SK-N-SH (cell line): ENCODE measurements at regions not wholly inside any gene's neighbourhood (a gene's known extent, or its start where the extent isn't known, plus 50 kb on each side); places are given as distances from the start of the nearest gene placed in this dataset.
"Not testable (repeated sequence)": the region's sequence is repeated elsewhere in the genome, so short reads cannot be mapped to it uniquely, and the experiment has no call there.

Experiments used
- CTCF ChIA-PET: fragments of 300-600, 350-600 bp; formaldehyde crosslinking; extraction: SDS; loops from one replicate; lab custom pipeline; 2021; lab: Yijun Ruan, JAX
- POLR2A ChIA-PET: fragments of 350-600 bp; sonication (Branson Sonifier 250); formaldehyde crosslinking; extraction: SDS; loops from one replicate; lab custom pipeline; 2020; ENCODE audit warnings: antibody characterized with exemption, inconsistent platforms; lab: Yijun Ruan, JAX
- DNase-seq: peaks from one replicate; pipeline ENCODE4 v3.0.0; 2012
- H2AFZ ChIP-seq: fragments of 200-600 bp; sonication (generic); 2 replicates; pipeline ENCODE4 v1.8.1; 2016; ENCODE audit warnings: antibody characterized with exemption, mild to moderate bottlenecking, low read depth
- H3F3A ChIP-seq: fragments of 200-600 bp; sonication (generic); replicated peaks from 2 replicates; pipeline ENCODE3; 2016; ENCODE audit warnings: antibody characterized with exemption, mild to moderate bottlenecking; ENCODE audit not compliant: insufficient read depth
- H3K27ac ChIP-seq, 2 experiments: fragments of 200-500 bp in 1 of 2; fragments of 200-600 bp in 1 of 2; sonication (Bioruptor generic) in 1 of 2; sonication (generic), shearing (Covaris generic) in 1 of 2; 2 replicates each; pipeline versions ENCODE4 v1.5.1 to v1.6.1; 2014 to 2016; ENCODE audit warnings: low read depth in 2 of 2, inconsistent platforms in 1 of 2, low read length in 1 of 2, mild to moderate bottlenecking in 1 of 2, mixed read lengths in 1 of 2
- H3K27me3 ChIP-seq: fragments of 200-600 bp; sonication (generic), shearing (Covaris generic); 2 replicates; pipeline ENCODE4 v1.6.1; 2016; ENCODE audit warnings: mixed run types; ENCODE audit not compliant: insufficient read depth
- H3K36me3 ChIP-seq, 2 experiments: fragments of 200-500 bp in 1 of 2; fragments of 200-600 bp in 1 of 2; sonication (Bioruptor generic) in 1 of 2; sonication (generic) in 1 of 2; replicated peaks in 1 of 2; 2 replicates each; pipeline versions ENCODE3 to v1.5.1; 2014 to 2016; ENCODE audit warnings: low read length in 1 of 2, mild to moderate bottlenecking in 1 of 2; ENCODE audit not compliant: insufficient read depth in 2 of 2, control insufficient read depth in 1 of 2
- H3K4me1 ChIP-seq, 2 experiments: fragments of 200-500 bp in 1 of 2; fragments of 200-600 bp in 1 of 2; sonication (Bioruptor generic) in 1 of 2; sonication (generic), shearing (Covaris generic) in 1 of 2; 2 replicates each; pipeline versions ENCODE4 v1.5.1 to v1.6.1; 2014 to 2016; ENCODE audit warnings: low read depth in 1 of 2, low read length in 1 of 2, mixed run types in 1 of 2; ENCODE audit not compliant: insufficient read depth in 2 of 2, control insufficient read depth in 1 of 2
- H3K4me2 ChIP-seq: fragments of 200-600 bp; sonication (generic), shearing (Covaris generic); 2 replicates; pipeline ENCODE4 v1.6.1; 2017; ENCODE audit warnings: mixed run types
- H3K4me3 ChIP-seq, 2 experiments: fragments of 200-500 bp in 1 of 2; fragments of 200-600 bp in 1 of 2; sonication (Bioruptor generic) in 1 of 2; sonication (generic), shearing (Covaris generic) in 1 of 2; 2 replicates each; pipeline versions ENCODE4 v1.5.1 to v1.8.1; 2014 to 2016; ENCODE audit warnings: low read depth in 2 of 2, inconsistent platforms in 1 of 2, low read length in 1 of 2, mild to moderate bottlenecking in 1 of 2, mixed read lengths in 1 of 2, moderate library complexity in 1 of 2
- H3K79me2 ChIP-seq: fragments of 200-600 bp; sonication (generic); 2 replicates; pipeline ENCODE4 v1.8.1; 2017; ENCODE audit warnings: mild to moderate bottlenecking; ENCODE audit not compliant: insufficient read depth
- H3K9ac ChIP-seq: fragments of 200-600 bp; sonication (generic); 2 replicates; pipeline ENCODE4 v1.6.1; 2017; ENCODE audit warnings: mixed run types
- H3K9me2 ChIP-seq: fragments of 200-600 bp; sonication (generic); 2 replicates; pipeline ENCODE4 v1.6.1; 2017; ENCODE audit warnings: mixed run types
- H3K9me3 ChIP-seq: fragments of 200-600 bp; sonication (generic); 2 replicates; pipeline ENCODE4 v1.6.1; 2017; ENCODE audit warnings: mixed run types, mild to moderate bottlenecking, moderate library complexity
- H4K20me1 ChIP-seq: fragments of 200-600 bp; sonication (generic); 2 replicates; pipeline ENCODE4 v1.6.1; 2017; ENCODE audit warnings: mild to moderate bottlenecking, mixed run types; ENCODE audit not compliant: insufficient read depth
- FOXJ3 ChIP-seq: sonication (generic); formaldehyde crosslinking; IDR thresholded peaks from 2 replicates; pipeline ENCODE4 v1.5.1; 2020; ENCODE audit warnings: mild to moderate bottlenecking, missing genetic modification reagents
- FOXM1 ChIP-seq: IDR thresholded peaks from 2 replicates; pipeline ENCODE4 v1.4.0; 2012; ENCODE audit warnings: low read depth, mild to moderate bottlenecking
- JUND ChIP-seq: IDR thresholded peaks from 2 replicates; pipeline ENCODE4 v1.4.0; 2012
- RAD21 ChIP-seq: IDR thresholded peaks from 2 replicates; pipeline ENCODE4 v1.6.1; 2012; ENCODE audit warnings: mild to moderate bottlenecking, low read length
- RFX5 ChIP-seq: IDR thresholded peaks from 2 replicates; pipeline ENCODE4 v1.6.1; 2012; ENCODE audit warnings: mild to moderate bottlenecking, improper control_type of control experiment, low read length
- TEAD4 ChIP-seq: IDR thresholded peaks from 2 replicates; pipeline ENCODE4 v1.4.0; 2012; ENCODE audit warnings: mild to moderate bottlenecking, borderline replicate concordance; ENCODE audit not compliant: insufficient read depth
- WGBS: methylation state at CpG from one replicate; pipeline ENCODE4 v1.1.6; 2017; ENCODE audit warnings: low lambda C conversion rate; 5-methylcytosine and 5-hydroxymethylcytosine counted together
- TF ChIP-seq, protein P1 (sequence below): IDR thresholded peaks from 2 replicates; pipeline ENCODE4; 2012
- TF ChIP-seq, protein P2 (sequence below): IDR thresholded peaks from 2 replicates; pipeline ENCODE4 v1.6.1; 2012; ENCODE audit warnings: mild to moderate bottlenecking, low read depth, low read length, moderate library complexity
- TF ChIP-seq, protein P3 (sequence below): IDR thresholded peaks from 2 replicates; pipeline ENCODE4 v1.4.0; 2012; ENCODE audit warnings: low read depth, borderline replicate concordance
- TF ChIP-seq, protein P4 (sequence below): fragments of 150-350 bp; IDR thresholded peaks from 2 replicates; pipeline ENCODE4 v1.6.1; 2017; ENCODE audit warnings: antibody characterized with exemption, low read length, low read depth, borderline replicate concordance

DNA sequence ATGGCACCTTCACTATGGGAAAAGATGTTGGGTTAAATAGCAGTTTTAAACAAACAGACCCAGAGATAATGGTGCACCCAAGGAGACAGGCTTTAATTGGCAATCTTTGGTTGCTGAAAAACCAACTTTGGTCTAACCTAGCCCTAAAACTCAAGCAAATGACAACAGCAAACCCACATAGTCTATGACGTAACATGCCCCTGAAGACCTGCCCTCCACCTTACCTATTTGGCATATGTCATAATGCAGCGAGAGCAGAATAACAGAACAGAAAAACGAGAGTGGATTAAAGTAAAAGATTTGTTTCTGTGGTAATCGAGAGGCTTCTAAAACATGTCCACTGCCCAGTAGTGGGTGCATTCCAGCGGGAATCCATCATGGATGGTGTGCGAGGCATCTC, 200.7 kb downstream of the DCDC2C start (continued):
- no peak for TF ChIP-seq RFX5

DNA sequence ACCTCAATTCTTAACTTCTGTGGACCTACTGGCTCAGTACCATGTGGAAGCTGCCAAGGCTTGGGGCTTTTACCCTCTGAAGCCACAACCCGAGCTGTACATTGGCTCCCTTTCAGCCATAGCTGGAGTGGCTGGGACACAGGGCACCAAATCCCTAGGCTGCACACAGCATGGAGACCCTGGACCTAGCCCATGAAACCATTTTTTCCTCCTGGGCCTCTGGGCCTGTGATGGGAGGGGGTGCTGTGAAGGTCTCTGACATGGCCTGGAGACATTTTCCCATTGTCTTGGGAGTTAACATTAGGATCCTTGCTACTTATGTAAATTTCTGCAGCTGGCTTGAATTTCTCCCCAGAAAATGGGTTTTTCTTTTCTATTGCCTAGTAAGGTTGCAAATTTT, 205.1 kb downstream of the DCDC2C start:
- H3F3A ChIP-seq, H3K4me2 ChIP-seq, H3K4me1 ChIP-seq, H2AFZ ChIP-seq, CTCF ChIA-PET, H3K27me3 ChIP-seq, H3K4me3 ChIP-seq, DNase-seq, H3K9me2 ChIP-seq, H3K79me2 ChIP-seq, POLR2A ChIA-PET, H3K9ac ChIP-seq, H4K20me1 ChIP-seq, H3K36me3 ChIP-seq, H3K9me3 ChIP-seq, H3K27ac ChIP-seq: not testable (repeated sequence)
- WGBS, result 0% methylated on average over 1 of the region's 1 CpG

DNA sequence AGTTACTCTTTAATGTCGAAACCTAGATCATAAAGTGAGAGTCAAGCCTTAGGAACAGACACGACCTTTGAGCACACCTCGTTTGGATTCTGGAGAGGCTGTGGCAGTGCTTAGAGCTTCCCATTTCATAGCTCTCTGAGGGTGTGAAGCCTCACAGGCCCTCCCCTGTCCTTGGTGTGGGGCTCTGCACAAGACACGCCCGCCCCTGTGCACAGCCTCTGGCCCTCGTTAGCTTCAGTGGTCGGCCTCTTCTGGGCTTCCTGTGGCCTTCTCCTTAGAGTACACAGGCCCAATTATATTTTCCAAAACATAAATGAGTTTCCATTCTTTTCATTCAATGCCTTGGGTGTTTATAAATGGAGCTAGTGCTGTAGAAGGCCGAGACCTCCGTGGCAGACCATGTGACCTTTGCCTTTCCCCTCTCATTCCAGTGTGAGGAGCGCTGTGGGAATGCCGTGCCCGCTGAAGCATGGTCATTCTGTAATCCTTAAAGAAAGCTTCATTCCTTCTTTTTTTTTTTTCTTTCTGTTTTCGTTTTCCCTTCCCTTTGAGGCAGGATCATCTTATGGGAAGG, 208.6 kb downstream of the DCDC2C start:
- no peak overlapping the region for H3K27ac ChIP-seq
- CTCF ChIA-PET, result interaction anchor here (1.2 to 1.6 kb wide), 3 partner anchors 86 to 183 kb away, joined by 3 to 5 read pairs (median 3); no protein-coding TSS in a partner anchor
- WGBS, result 25% methylated on average over 13 of the region's 13 CpGs

DNA sequence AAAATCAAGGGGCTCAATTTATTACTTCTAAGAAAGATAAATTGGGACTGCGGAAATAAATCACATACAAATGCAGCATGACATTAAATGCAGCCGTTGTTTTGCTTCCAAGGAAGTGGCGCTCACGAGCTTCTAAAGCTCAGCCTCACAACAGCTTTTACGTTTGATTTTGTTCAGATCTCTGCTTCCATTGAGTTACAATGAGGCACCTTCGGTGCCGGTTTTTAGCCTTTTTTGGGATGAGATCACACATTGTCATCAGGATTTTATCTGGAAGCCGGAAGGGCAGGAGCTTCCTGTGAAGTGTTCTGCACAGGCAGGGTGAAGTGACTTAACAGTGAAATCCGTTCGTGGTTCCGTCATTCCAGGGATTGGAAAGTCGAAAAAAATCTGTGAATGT, 209.8 kb downstream of the DCDC2C start:
- H3K36me3 ChIP-seq, result no peaks in the 10 kb centered on the region
- no peak overlapping the region for H3K9ac ChIP-seq
- CTCF ChIA-PET, result interaction anchor here (0.8 to 1.9 kb wide), 3 partner anchors 12 to 185 kb away, joined by 4 to 5 read pairs (median 5); no protein-coding TSS in a partner anchor
- no peak for TF ChIP-seq FOXM1
- TF ChIP-seq RFX5, result no peak
- no peak for TF ChIP-seq TEAD4
- TF ChIP-seq, protein P1, sequence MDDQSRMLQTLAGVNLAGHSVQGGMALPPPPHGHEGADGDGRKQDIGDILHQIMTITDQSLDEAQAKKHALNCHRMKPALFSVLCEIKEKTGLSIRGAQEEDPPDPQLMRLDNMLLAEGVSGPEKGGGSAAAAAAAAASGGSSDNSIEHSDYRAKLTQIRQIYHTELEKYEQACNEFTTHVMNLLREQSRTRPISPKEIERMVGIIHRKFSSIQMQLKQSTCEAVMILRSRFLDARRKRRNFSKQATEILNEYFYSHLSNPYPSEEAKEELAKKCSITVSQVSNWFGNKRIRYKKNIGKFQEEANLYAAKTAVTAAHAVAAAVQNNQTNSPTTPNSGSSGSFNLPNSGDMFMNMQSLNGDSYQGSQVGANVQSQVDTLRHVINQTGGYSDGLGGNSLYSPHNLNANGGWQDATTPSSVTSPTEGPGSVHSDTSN, result no peak
- TF ChIP-seq, protein P2, sequence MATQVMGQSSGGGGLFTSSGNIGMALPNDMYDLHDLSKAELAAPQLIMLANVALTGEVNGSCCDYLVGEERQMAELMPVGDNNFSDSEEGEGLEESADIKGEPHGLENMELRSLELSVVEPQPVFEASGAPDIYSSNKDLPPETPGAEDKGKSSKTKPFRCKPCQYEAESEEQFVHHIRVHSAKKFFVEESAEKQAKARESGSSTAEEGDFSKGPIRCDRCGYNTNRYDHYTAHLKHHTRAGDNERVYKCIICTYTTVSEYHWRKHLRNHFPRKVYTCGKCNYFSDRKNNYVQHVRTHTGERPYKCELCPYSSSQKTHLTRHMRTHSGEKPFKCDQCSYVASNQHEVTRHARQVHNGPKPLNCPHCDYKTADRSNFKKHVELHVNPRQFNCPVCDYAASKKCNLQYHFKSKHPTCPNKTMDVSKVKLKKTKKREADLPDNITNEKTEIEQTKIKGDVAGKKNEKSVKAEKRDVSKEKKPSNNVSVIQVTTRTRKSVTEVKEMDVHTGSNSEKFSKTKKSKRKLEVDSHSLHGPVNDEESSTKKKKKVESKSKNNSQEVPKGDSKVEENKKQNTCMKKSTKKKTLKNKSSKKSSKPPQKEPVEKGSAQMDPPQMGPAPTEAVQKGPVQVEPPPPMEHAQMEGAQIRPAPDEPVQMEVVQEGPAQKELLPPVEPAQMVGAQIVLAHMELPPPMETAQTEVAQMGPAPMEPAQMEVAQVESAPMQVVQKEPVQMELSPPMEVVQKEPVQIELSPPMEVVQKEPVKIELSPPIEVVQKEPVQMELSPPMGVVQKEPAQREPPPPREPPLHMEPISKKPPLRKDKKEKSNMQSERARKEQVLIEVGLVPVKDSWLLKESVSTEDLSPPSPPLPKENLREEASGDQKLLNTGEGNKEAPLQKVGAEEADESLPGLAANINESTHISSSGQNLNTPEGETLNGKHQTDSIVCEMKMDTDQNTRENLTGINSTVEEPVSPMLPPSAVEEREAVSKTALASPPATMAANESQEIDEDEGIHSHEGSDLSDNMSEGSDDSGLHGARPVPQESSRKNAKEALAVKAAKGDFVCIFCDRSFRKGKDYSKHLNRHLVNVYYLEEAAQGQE, result no peak
- TF ChIP-seq, protein P3, sequence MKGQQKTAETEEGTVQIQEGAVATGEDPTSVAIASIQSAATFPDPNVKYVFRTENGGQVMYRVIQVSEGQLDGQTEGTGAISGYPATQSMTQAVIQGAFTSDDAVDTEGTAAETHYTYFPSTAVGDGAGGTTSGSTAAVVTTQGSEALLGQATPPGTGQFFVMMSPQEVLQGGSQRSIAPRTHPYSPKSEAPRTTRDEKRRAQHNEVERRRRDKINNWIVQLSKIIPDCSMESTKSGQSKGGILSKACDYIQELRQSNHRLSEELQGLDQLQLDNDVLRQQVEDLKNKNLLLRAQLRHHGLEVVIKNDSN, result no peak
- TF ChIP-seq FOXJ3 (CRISPR knock-in tag), result no peak

More for the DNA sequence above, 208.6 kb downstream of the DCDC2C start:
- POLR2A ChIA-PET, result no interaction called here
- Histone ChIP-seq H3K9ac (no peak overlapping the region), H3K9me3 (no peaks in the 10 kb centered on the region; the same call in 1 of the 2 replicates), H3K36me3 (no peaks in the 10 kb centered on the region), H2AFZ (no peak overlapping the region), H3K27me3 (no peaks in the 10 kb centered on the region), H3K4me1 (no peaks in the 10 kb centered on the region), H3F3A (no peaks in the 10 kb centered on the region), H4K20me1 (no peaks in the 10 kb centered on the region), H3K4me3 (no peak overlapping the region), H3K4me2 (no peak overlapping the region), H3K9me2 (no peaks in the 10 kb centered on the region), H3K79me2 (no peaks in the 10 kb centered on the region)
- no peak for DNase-seq
- TF ChIP-seq RAD21 (no peak), TEAD4 (no peak), JUND (no peak)
- TF ChIP-seq, protein P1, result no peak
- TF ChIP-seq, protein P4, sequence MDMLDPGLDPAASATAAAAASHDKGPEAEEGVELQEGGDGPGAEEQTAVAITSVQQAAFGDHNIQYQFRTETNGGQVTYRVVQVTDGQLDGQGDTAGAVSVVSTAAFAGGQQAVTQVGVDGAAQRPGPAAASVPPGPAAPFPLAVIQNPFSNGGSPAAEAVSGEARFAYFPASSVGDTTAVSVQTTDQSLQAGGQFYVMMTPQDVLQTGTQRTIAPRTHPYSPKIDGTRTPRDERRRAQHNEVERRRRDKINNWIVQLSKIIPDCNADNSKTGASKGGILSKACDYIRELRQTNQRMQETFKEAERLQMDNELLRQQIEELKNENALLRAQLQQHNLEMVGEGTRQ, result no peak

More for the DNA sequence above, 209.8 kb downstream of the DCDC2C start:
- no peaks in the 10 kb centered on the region; the same call in 1 of the 2 replicates for H3K9me3 ChIP-seq
- H4K20me1 ChIP-seq, result no peaks in the 10 kb centered on the region
- 28% methylated on average over 12 of the region's 12 CpGs for WGBS
- H3F3A ChIP-seq, result no peaks in the 10 kb centered on the region
- no peaks in the 10 kb centered on the region for H3K4me1 ChIP-seq
- no peaks in the 10 kb centered on the region for H3K27me3 ChIP-seq
- no peak for DNase-seq
- no peaks in the 10 kb centered on the region for H3K79me2 ChIP-seq
- no peak overlapping the region for H3K4me3 ChIP-seq
- no peak overlapping the region for H2AFZ ChIP-seq
- no peak overlapping the region for H3K27ac ChIP-seq
- H3K9me2 ChIP-seq, result no peaks in the 10 kb centered on the region
- POLR2A ChIA-PET, result no interaction called here
- H3K4me2 ChIP-seq, result no peak overlapping the region
